ENCODE measurements at regions not wholly inside any gene's neighbourhood (a gene's known extent, or its start where the extent isn't known, plus 50 kb on each side); places are given as distances from the start of the nearest gene placed in this dataset.

- no peak for DNase-seq
Observed at GRCh38 chr13:21822029-21822428, 151.2 kb downstream of the FGF9 start.

- DNase-seq: no peak
Observed at GRCh38 chr13:21823416-21823815, 152.5 kb downstream of the FGF9 start.

- DNase-seq: no peak
Observed at GRCh38 chr13:21823949-21824348, 153.1 kb downstream of the FGF9 start.

- no peak for DNase-seq
Observed at GRCh38 chr13:21825186-21825585, 154.3 kb downstream of the FGF9 start.

GRCh38 chr13:21825801-21826200, 154.9 kb downstream of the FGF9 start:
- DNase-seq: no peak

- DNase-seq: no peak
Observed at GRCh38 chr13:21826214-21827015, 155.5 kb downstream of the FGF9 start.

- DNase-seq: no peak
Observed at GRCh38 chr13:21831654-21832324, 160.9 kb downstream of the FGF9 start.

- no peak for DNase-seq
Observed at GRCh38 chr13:21833921-21834320, 163.0 kb downstream of the FGF9 start.

GRCh38 chr13:21834521-21834920, 163.6 kb downstream of the FGF9 start:
- no peak for DNase-seq

- DNase-seq: no peak
Observed at GRCh38 chr13:21837288-21837687, 166.4 kb downstream of the FGF9 start.

GRCh38 chr13:21837841-21838551, 167.1 kb downstream of the FGF9 start:
- DNase-seq: no peak

GRCh38 chr13:21846605-21847004, 175.7 kb downstream of the FGF9 start:
- no peak for DNase-seq

GRCh38 chr13:21849323-21849722, 178.4 kb downstream of the FGF9 start:
- DNase-seq: no peak

- no peak for DNase-seq
Observed at GRCh38 chr13:21850013-21851006, 179.4 kb downstream of the FGF9 start.

- DNase-seq: no peak
Observed at GRCh38 chr13:21852043-21852442, 181.2 kb downstream of the FGF9 start.

GRCh38 chr13:21853779-21854178, 182.9 kb downstream of the FGF9 start:
- no peak for DNase-seq

GRCh38 chr13:21868823-21869222, 197.9 kb downstream of the FGF9 start:
- no peak for DNase-seq

GRCh38 chr13:21871382-21871781, 200.5 kb downstream of the FGF9 start:
- no peak for DNase-seq

GRCh38 chr13:21871919-21872318, 201.0 kb downstream of the FGF9 start:
- DNase-seq: no peak

GRCh38 chr13:21872795-21873194, 201.9 kb downstream of the FGF9 start:
- DNase-seq: no peak

- no peak for DNase-seq
Observed at GRCh38 chr13:21875116-21875515, 204.2 kb downstream of the FGF9 start.

- DNase-seq: no peak
Observed at GRCh38 chr13:21879263-21879914, 208.5 kb downstream of the FGF9 start.
